HG02759 (cell line): ENCODE measurements at regions not wholly inside any gene's neighbourhood (a gene's known extent, or its start where the extent isn't known, plus 50 kb on each side); places are given as distances from the start of the nearest gene placed in this dataset.

Source experiments
- ATAC-seq: cut with Tn5 transposase; IDR thresholded peaks from one replicate; pipeline ENCODE4 v1.9.1; 2021; ENCODE audit warnings: mild to moderate bottlenecking, moderate library complexity; ENCODE audit not compliant: unreplicated experiment

DNA sequence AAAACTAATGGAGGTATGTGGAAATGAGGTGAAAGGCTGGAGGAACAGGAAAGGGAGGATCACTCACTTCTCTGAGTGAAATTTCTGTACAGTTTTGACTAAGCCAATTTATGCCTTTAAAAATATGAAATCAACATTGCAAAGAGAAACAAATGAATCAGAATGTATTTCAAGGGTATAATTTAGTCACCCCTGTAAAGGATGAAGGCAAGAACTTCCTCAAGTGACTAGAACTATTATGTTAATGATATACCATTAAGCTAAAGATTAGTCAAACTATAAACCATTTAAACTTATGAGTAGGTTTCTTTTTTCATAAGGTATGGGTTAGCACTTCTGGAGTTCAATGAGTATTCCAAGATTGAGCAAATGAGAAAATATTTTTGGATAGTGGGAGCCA, 184.5 kb upstream of the CHORDC1 start:
- no peak for ATAC-seq

DNA sequence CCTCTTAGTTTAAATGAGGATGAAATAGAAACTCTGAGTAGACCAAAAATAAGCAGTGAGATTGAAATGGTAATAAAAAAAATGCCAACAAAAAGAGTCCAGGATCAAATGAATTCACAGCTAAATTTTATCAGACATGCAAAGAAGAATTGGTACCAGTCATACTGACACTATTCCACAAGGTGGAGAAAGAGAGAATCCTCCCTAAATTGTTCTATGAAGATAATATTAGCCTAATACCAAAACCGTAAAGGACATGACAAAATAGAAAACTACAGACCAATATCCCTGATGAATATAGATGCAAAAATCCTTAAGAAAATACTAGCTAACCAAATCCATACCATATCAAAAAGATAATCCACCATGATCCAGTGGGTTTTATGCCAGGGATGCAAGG, 169.8 kb upstream of the CHORDC1 start:
- ATAC-seq: no peak

DNA sequence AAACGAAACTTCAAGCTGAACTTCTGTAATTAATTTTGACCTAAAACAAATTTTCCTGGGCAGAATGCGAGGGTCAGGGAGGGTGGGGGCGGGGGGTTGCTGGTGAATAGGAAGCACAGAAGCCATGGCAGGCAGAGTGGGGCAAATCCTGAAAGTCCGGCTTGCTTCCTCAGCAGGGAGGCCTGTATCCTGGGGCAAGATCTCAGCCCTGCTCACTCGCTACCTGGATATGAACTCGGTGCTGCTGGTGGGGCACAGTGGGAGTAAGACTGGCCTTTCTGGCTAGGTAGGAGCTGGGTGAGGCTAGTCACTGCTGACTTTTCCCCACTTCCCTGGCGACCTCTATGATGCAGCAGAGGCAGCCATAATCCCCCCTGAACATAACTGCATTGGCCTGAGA, 168.9 kb upstream of the CHORDC1 start:
- ATAC-seq: no peak

GRCh38 chr11:90380206-90380605, 157.4 kb upstream of the CHORDC1 start:
- no peak for ATAC-seq

DNA sequence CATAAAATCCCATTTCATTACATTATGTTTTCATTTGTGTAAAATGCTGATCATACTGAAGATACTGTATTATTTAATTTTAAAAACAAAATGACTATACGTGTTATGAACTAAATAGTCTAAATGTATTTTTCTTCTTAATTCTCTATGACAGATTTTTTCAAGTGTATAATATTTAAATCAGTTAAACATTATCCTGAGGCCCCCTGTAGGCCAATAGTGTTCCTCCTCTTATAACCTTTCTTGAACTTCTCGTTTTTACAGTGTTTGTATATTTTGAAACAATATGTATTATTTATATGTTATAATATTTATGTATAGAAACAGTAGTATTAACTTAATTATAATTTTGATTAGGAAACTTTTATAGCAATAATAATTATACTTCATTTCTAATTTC, 151.1 kb upstream of the CHORDC1 start:
- ATAC-seq: no peak

DNA sequence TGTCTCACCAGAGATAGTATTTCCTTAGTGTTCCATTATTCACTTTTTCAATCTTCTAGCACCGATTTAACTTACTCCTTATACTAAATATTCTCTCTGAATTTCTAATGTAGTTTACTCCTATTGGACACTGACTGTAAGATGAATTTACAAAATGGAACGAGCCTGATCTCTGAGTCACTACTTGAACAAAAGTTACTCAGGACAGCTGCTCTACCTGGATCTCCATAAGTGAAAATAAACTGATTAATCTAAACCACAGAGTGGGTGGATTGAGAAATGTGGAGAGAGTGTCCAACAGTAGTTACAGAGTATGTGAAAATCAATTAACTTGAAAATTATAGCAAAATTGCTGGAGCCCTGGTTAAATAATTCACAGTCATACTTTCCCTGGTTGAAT, 141.7 kb upstream of the CHORDC1 start:
- ATAC-seq: no peak

DNA sequence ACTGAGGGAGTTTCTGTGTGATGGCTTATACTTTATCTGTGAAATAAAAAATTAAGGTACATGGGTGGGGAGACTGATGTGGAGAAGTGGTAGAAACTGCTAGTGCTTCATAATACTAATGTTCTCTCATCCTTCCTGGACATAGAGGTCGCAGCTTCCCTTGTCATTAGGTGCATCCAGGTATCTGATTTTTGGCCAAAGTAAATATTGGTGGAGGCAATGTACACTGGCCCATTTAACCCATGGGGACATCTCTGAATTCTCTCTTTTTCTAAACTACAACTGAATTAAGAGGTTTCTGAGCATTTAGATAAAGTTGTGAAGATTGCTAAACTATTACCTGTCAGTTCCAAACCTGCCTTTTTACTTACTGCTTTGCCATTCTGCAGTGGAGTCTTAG, 140.9 kb upstream of the CHORDC1 start:
- no peak for ATAC-seq

DNA sequence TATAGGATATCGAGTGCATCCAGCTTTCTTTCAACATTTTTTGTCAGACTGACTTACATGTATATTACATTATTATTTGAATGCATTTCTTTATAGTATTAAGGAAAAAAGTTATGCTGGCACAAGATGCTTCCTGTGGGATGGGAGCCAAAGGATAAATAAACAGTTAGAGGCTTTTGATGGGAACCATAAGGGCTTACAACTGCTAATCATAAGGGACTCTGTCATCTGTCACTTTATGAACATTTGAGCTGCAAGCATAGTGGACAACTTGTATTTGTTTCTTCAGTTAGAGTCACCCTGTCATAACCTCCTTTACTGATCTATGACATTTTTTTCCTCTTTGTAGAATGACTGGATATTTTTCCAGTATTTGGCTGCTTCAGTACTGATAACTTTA, 132.4 kb upstream of the CHORDC1 start:
- ATAC-seq: no peak

DNA sequence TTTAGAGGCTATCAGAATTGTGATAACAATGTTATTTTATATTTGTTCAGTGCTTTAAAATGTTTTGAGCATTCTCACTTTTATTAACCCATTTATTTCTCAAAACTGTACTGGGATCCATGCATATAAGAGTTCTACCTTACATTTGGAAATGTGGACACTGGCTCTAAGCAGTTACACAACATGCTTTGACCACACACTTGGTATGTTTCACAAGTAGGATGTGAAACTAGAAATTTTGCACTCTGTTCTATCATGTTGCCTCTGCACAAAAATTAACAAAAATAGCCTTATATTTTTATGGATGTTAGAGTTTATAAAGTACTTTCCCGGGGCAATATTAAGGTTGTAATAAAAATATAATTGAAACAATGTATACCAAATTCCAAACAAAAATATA, 126.9 kb upstream of the CHORDC1 start:
- no peak for ATAC-seq

DNA sequence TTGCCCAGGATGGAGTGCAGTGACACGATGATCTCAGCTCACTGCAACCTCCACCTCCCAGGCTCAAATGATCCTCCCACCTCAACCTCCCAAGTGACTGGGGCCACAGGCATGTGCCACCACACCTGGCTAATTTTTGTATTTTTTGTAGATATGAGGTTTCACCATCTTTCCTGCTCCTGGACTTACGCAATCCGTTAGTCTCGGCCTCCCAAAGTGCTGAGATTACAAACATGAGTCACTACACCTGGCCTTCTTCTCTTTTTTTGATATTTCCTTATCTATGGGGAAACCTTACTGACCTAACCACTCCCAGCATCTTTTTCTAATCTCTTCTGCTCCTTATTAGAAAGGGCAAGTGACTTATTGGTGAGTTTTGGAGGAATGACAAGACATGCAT, 121.7 kb upstream of the CHORDC1 start:
- no peak for ATAC-seq

GRCh38 chr11:90343673-90344072, 120.8 kb upstream of the CHORDC1 start:
- ATAC-seq: no peak

GRCh38 chr11:90341986-90342385, 119.1 kb upstream of the CHORDC1 start:
- no peak for ATAC-seq

GRCh38 chr11:90332415-90332814, 109.6 kb upstream of the CHORDC1 start:
- ATAC-seq: no peak

- ATAC-seq: no peak
These were observed 107.8 kb upstream of the CHORDC1 start for GRCh38 chr11:90330632-90331031.

GRCh38 chr11:90329043-90329442, 106.2 kb upstream of the CHORDC1 start:
- no peak for ATAC-seq

DNA sequence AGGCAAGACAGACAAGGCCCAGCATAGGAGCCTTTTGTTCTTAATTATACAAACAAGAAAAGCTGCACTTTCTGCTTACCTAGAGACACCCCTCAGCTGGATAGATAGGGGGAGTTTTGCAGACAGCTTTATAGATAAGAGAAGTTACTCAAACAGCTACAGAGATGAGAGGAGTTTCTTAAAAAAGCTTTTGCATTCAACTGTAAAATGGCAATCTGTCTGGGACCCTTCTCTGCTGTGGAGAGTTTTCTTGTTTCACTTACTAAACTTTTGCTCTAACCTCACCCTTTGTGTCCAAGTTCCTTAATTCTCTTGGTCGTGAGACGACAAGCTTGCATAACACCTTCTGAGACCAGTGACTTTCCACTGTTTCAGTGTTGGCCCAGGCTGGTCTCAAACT, 103.8 kb upstream of the CHORDC1 start:
- ATAC-seq: peak; percentile 58

- no peak for ATAC-seq
These were observed 100.4 kb upstream of the CHORDC1 start for GRCh38 chr11:90323289-90323688.

DNA sequence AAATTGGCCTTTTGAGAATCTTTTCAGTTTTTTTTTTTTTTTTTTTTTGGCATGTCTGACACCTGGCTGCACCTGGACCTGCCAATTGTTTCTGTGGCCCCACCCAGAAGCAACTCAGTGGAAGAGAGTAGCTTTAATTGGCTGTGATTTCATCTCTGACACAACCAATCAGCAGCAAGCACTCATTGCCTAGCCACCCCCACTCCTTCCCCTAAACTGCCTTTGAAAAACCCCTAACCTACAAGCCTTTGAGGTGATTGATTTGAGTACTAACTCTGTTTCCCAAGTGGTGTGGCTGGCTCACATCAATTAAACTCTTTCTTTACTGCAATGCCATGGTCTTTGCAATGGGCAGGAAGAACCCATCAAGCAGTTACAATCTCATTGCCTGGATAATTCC, 98.2 kb upstream of the CHORDC1 start:
- no peak for ATAC-seq

- no peak for ATAC-seq
These were observed 95.8 kb upstream of the CHORDC1 start for GRCh38 chr11:90318651-90319050.

DNA sequence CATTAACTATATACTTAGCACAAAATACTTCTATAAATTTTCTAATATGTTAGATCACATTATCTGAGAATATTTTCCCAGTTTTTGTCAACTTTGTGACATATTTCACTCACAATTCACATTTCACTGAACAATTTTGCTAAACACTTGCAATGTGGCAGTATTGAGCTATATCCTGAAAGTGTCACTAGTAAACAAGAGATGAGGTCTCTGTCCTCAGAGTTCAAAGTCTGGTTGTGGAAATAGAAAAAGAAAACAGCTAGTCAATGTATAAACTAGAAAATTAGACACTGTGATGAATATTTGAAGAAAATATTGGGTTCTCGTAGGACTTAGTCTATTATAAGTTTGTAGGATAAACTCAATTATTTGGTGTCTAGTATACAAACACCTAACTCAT, 87.4 kb upstream of the CHORDC1 start:
- no peak for ATAC-seq

DNA sequence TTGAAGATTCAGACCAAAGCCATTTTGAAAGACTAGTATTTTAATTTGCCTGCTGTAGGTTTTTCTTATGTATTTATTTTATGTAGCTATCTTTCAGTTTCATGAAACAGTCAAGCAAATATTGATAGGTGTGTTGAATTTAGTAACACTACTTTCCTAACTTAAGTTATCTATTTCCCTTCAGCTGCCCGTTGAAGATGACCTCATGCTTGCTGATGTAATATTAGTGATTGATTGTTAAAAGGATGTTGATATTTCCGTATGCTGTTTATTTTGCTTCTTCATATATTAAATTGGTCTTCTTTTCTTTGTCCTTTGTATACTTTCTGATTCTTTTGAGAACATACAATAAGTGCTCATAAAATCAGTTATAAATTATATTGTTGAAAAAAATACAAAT, 86.8 kb upstream of the CHORDC1 start:
- no peak for ATAC-seq

DNA sequence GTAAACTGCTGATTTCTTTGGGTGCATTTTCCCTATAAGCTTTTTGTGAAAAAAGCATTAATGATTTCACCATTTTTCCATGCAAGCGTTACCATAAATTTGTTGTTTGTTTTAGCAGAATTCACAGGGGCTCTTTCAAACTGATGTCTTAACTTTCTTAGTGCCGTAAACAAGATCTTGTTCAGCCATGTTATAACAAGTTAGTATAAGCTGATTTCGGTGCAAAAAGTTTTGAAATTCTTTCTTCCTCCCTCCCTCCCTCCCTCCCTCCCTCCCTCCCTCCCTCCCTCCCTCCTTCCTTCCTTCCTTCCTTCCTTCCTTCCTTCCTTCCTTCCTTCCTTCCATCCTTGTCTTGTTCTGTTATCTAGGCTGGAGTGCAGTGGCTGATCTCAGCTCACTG, 71.7 kb upstream of the CHORDC1 start:
- ATAC-seq: no peak

DNA sequence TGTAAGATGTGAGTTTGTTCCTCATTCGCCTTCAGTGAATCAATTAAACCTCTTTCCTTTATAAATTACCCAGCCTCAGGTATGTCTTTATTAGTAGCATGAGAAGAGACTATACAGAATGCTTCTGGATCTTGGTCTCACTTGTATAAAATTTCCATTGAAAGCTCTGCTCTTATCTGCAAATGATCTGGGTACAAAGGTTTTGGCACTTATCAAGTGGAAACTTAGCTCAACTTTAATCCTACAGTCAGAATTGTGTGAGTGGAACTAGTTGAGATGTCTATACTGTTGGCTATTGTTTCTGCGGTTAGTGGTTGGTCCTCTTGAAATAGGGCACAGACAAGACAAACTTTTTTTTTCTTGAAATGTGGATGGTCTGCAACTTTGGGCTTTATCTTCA, 71.2 kb upstream of the CHORDC1 start:
- no peak for ATAC-seq

DNA sequence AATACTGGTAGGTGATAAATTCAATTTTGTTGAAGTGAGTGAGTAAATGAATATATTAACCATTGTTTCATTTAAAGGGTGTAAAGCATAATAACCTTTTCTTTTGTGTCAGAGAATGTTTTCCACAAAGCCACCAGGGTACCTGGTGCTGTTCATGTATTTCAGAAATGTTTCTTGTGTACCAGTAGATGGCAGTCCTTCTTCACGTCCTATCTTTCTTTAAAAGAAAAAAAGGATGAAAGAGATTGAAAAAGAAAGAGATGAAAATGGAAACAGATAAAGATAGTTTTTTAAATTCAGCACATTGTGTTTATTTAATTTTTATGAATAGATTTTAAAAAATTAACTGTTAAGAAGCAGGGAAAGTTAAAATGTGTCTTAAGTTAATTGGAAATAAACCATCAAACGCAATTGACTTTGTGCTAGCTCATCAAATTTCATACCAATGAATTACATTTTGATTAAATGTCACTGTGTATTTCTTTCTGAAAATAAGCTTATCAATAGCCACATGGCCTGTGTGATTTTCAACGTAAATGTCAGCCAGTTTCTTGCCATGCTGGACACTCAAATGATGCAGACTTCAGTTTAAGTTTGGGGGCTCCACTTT, 65.5 kb upstream of the CHORDC1 start:
- no peak for ATAC-seq
